Activated CD4-positive, CD25-positive, alpha-beta regulatory T cell treated with anti-CD3 and anti-CD28 coated beads, Interleukin-2, amount 50 U/mL, for 16 hours (primary cell): ENCODE measurements at regions not wholly inside any gene's neighbourhood (a gene's known extent, or its start where the extent isn't known, plus 50 kb on each side); places are given as distances from the start of the nearest gene placed in this dataset.

Experiments used
- DNase-seq: peaks from one replicate; pipeline ENCODE4 v3.0.0-alpha.2; 2020; ENCODE audit warnings: low read depth, low spot score

GRCh38 chr3:95246413-95246812 is 1183.6 kb downstream of the NSUN3 start:
- no peak for DNase-seq

- DNase-seq, result no peak
Observed at GRCh38 chr3:95254061-95254460, 1191.2 kb downstream of the NSUN3 start.

- no peak for DNase-seq
Observed at GRCh38 chr3:95254758-95255157, 1191.9 kb downstream of the NSUN3 start.

DNA sequence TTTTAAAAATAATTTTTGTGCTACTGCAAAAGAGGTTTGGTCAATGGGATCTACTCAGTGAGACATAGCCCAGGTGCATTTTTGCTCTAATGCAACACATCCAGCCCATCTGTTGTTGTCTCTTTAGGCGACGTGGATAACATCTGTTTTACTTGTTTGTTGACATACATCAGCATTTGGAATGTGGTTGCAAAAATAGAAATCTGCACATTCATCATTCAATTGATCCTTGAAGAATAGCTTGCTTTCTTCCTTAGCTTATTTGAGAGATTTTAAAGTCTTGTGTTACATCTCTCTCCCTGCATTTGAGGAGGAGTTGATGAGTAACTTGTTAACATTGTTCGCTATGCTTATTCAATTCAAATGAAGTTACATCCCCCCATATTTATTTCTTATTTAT is 1202.3 kb downstream of the NSUN3 start:
- DNase-seq, result no peak

DNA sequence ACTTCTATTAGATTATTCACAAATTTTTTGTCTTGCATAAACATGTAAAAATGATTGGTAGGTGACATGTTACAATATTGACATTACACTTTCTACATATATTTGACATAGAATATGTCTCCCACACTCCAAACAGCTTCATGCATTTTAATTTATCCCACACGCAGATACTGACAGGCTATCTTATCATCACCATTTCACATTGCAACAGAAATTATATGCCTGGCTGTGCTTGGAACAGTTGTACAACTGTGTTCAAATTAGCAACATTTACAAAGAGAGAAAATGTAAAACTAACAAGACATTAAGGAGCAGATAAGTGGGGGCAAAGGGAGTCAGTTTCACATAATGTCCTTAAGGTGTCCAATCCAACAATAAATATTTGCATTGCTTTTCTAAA is 1208.5 kb downstream of the NSUN3 start:
- DNase-seq, result no peak

- no peak for DNase-seq
Observed at GRCh38 chr3:95272166-95272565, 1209.3 kb downstream of the NSUN3 start.

- DNase-seq, result no peak
Observed at GRCh38 chr3:95272781-95273180, 1209.9 kb downstream of the NSUN3 start.

GRCh38 chr3:95277613-95278012 is 1214.8 kb downstream of the NSUN3 start:
- DNase-seq, result no peak

DNA sequence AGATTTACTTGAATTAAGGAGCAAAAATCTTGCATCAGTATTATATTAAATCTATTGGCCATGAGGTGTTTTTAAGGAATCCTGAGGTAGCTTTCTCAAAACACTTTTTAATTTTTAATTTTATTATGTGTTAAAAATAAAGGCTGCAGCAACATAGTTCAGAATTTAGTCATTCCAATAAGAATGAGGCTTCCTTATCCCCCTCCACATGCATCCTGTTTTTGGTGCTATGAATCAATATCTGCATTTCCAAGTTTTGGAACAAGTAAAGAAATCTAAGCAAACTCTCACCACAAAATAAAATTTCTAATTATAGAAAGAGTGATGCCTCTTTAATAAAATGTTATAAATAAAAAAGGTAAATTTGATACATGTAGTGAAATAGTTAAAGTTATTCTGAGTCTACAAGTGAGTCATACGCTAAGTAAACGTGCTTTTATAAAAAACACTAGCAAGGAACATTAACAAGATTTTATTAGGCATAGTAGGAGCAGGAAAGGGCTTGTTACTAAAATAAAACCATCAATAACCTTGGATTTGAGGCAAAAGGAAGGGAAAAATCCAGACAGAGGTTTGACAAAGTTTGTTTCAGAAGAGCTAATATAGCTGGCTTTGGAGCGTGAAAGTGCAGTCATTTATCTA is 1218.0 kb downstream of the NSUN3 start:
- no peak for DNase-seq

- no peak for DNase-seq
Observed at GRCh38 chr3:95289295-95289694, 1226.4 kb downstream of the NSUN3 start.

DNA sequence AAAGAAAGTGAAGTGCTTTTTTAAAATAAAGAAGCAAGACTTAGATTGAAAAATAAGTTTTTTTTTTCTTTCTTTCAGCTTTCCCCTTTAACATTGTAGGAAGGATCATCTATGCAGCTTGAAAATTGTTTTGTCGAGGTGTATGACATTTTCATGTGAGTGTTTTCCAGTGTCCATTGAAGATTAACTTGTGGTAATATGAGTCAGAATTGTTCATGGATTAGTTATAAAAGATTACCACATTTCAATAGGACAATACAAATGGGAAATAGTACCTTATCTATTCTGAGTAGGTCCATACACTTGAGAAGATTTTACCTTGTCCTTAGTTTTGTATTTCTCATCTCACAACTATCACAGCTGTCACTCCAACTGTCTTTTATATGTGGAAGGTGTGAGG is 1234.7 kb downstream of the NSUN3 start:
- no peak for DNase-seq

GRCh38 chr3:95302044-95302443 is 1239.2 kb downstream of the NSUN3 start:
- no peak for DNase-seq

DNA sequence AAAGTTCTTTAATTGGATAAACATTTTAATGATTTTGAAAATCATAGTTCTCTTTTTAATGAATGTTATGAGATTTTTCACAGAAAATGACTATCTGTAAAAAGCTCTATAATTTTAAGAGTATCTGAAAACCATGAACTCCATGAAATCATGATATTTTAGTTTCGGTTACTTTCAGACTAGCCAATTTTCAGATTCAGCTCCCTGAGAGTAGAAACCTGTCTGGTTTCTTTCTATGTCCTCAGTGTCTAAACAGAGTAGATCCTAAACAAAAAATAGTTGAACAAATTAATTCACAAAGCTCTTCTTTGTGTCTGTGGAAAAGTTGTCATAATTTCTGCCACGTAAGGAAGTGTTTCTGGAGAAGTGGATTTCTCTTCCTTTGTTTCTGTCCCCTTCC is 1247.7 kb downstream of the NSUN3 start:
- no peak for DNase-seq

- no peak for DNase-seq
Observed at GRCh38 chr3:95311272-95311671, 1248.4 kb downstream of the NSUN3 start.

GRCh38 chr3:95312650-95313049 is 1249.8 kb downstream of the NSUN3 start:
- DNase-seq, result no peak

DNA sequence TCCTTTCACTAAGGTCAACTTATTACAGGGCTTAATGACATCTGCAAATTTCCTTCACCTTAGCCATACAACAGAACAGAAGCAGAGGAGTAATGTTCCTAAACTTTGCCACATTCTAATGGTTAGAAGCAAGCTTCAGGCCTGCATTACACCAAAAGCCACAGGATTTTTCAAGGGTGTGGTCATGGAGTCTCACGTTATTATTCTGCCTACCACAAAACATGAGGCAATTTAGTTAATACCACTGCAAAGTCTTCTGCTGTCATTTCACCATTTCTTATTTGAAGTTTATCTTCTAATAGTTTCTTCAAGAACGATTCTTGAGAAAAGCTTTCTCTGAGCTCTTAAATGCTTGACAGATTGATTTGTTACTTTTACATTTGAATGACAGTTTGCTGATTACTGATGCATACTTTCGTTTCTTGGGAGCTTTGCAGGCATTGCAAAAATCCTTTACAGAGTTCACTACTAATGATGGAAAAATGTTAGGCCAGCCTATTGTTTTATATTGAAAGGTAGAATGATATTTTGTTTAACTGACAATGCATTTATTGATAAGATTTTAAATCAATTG is 1257.1 kb downstream of the NSUN3 start:
- DNase-seq, result no peak

DNA sequence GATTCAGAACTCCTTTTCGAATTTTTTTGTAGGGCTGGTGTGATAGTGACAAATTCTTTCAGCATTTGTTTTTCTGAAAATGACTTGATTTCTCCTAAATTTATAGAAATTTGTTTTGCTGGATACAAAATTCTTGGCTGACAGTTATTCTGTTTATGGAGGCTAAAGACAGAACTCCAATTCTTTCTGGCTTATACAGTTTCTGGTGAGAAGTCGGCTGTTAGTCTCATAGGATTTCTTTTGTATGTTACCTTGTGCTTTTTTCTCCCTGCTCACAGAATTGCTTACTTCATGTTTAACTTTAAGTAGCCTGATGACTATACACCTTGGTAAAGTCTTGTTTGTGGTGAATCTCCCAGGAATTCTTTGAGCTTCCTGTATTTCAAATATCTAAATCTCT is 1264.6 kb downstream of the NSUN3 start:
- DNase-seq, result no peak

DNA sequence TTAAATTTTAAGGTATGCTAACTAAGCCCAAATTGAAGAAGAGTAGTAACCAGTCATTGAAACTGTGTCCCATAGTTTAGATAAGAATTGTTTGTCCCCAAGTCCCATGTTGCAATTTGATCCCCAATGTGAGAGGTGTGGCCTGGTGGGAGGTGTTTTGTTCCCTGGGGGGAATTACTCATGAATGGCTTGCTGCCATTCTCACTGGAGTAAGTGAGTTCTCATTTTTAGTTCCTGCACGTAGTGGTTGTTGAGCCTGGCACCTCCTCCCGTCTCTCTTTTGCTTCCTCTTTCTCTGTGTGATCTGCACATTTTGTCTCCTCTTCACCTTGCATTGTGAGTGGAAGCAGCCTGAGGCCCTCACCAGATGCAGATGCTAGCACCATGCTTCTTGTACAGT is 1271.0 kb downstream of the NSUN3 start:
- DNase-seq, result no peak

- DNase-seq, result no peak
Observed at GRCh38 chr3:95334461-95334860, 1271.6 kb downstream of the NSUN3 start.

DNA sequence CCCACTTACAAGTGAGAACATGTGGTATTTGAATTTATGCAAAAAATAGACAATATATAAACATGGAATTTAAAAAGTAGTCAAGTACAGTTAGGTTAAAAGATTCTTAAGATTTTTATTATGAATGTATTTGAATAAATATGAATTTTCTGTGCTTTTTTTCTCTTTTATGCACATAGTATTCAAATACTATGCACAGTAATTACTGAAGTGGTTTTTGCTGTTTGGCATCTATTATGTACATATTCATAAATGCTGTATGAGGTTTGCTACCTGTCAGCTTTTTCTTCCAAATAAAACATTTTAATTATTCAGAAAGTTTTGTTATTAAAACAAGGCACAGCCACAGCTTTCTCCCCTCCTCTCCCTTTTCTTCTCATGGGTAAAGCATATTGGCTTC is 1272.7 kb downstream of the NSUN3 start:
- no peak for DNase-seq

DNA sequence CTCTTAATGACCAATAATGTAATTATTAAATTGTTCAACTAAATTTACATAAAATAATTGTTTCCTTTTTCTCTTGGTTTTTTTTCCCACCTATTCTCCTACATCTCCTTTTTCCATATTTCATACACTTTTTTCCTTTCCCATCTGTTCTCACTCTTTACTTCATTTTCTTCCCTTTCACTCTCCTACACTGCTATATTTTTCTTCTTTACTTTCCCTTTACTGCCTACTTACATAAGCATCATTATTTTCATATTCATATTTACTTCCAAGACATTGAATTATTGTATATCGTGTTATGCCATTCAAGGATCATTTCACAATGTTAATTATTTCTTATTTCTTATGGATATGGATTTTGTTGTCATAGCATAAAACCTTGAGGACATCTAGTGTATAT is 1275.6 kb downstream of the NSUN3 start:
- DNase-seq, result no peak

GRCh38 chr3:95341314-95341713 is 1278.5 kb downstream of the NSUN3 start:
- DNase-seq, result no peak

DNA sequence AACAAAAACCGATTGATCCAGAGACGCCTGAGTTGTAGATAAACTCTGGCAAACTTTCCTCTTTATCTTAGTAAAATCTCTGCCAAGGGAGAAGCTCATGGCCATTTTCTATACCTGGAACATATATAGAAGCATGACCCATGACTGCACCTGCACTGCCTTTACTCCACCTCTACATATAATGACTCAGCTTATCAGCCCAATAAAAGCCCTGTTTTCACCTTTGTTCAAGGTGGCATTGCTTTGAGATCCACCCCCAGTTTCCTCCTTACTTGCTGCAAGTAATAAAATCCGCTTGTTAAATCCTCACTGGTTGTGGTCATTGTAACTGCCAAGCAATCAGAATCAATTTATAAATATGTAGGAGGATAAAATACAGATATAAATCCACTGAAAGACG is 1280.4 kb downstream of the NSUN3 start:
- DNase-seq, result no peak

- DNase-seq, result no peak
Observed at GRCh38 chr3:95343767-95344166, 1280.9 kb downstream of the NSUN3 start.
